ENCODE measurements at regions not wholly inside any gene's neighbourhood (a gene's known extent, or its start where the extent isn't known, plus 50 kb on each side); places are given as distances from the start of the nearest gene placed in this dataset.

GRCh38 chr9:515665-516064 lies 301.0 kb downstream of the DOCK8 start:
- DNase-seq (ENCODE audit: low read depth in 1 of 2, low spot score in 2 of 2), result no peak
- H3K4me1 ChIP-seq (replicated peaks), result no peaks in the 10 kb centered on the region
- H3K27ac ChIP-seq, result no peak overlapping the region
- H3K4me3 ChIP-seq, result no peak overlapping the region
- H3K36me3 ChIP-seq, result no peaks in the 10 kb centered on the region
- no peaks in the 10 kb centered on the region for H3K27me3 ChIP-seq (replicated peaks)
- no peaks in the 10 kb centered on the region for H3K9me3 ChIP-seq (replicated peaks)

GRCh38 chr9:517993-518392 lies 303.3 kb downstream of the DOCK8 start:
- no peak overlapping the region for H3K4me3 ChIP-seq
- no peak overlapping the region for H3K27ac ChIP-seq
- no peak for DNase-seq (ENCODE audit: low read depth in 1 of 2, low spot score in 2 of 2)
- no peaks in the 10 kb centered on the region for H3K9me3 ChIP-seq (replicated peaks)
- H3K27me3 ChIP-seq (replicated peaks), result no peaks in the 10 kb centered on the region
- H3K36me3 ChIP-seq, result no peaks in the 10 kb centered on the region
- H3K4me1 ChIP-seq (replicated peaks), result no peaks in the 10 kb centered on the region

DNA sequence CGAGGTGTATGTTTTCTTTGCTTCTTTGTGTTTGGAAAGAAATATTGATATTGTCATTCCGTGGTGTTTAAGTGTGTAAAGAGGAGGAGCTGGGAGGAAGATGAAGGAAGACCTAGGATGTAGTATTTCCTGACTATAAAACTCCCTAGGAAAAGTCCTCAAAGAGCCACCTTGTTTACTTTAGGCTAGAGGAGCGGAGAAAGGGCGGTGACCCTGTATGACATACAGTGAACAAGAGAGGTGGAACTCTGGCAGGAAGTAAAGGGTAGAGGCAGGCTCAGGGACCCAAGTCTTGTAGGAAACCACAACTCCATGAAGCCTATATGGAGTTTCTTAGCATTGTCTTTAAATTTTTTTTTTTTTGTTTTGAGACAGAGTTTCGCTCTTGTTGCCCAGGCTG lies 303.9 kb downstream of the DOCK8 start:
- Histone ChIP-seq H3K4me3 (no peak overlapping the region), H3K4me1 (replicated peaks) (no peaks in the 10 kb centered on the region), H3K36me3 (no peaks in the 10 kb centered on the region), H3K27me3 (replicated peaks) (no peaks in the 10 kb centered on the region), H3K9me3 (replicated peaks) (no peaks in the 10 kb centered on the region), H3K27ac (no peak overlapping the region)
- DNase-seq (ENCODE audit: low read depth in 1 of 2, low spot score in 2 of 2), result no peak

- Histone ChIP-seq H3K4me3 (no peak overlapping the region), H3K27ac (no peak overlapping the region), H3K9me3 (replicated peaks) (no peaks in the 10 kb centered on the region), H3K4me1 (replicated peaks) (no peaks in the 10 kb centered on the region), H3K27me3 (replicated peaks) (no peaks in the 10 kb centered on the region), H3K36me3 (no peaks in the 10 kb centered on the region)
- DNase-seq (ENCODE audit: low read depth in 1 of 2, low spot score in 2 of 2), result no peak
Measured at GRCh38 chr9:519579-519978, 304.9 kb downstream of the DOCK8 start.

DNA sequence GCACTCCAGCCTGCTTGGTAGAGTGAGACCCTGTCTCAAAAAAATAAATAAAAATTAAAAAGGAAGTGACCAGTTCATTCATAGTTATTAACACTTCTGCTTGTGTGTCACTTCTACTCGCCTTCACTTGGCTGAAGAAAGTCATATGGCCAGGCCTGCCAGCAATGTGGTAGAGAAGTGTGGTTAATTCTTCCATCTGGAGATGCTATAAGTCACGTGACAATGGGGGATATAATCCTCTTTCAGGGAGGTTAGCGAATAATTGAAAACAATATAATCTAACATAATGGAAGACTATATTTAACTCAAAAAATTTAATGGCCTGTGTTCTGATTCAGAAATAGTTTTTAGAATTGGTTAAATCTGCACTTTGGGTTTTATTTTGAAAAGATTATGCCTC lies 305.6 kb downstream of the DOCK8 start:
- no peak overlapping the region for H3K27ac ChIP-seq
- no peaks in the 10 kb centered on the region for H3K4me1 ChIP-seq (replicated peaks)
- no peaks in the 10 kb centered on the region for H3K9me3 ChIP-seq (replicated peaks)
- H3K4me3 ChIP-seq, result no peak overlapping the region
- no peaks in the 10 kb centered on the region for H3K36me3 ChIP-seq
- no peak for DNase-seq (ENCODE audit: low read depth in 1 of 2, low spot score in 2 of 2)
- no peaks in the 10 kb centered on the region for H3K27me3 ChIP-seq (replicated peaks)

DNA sequence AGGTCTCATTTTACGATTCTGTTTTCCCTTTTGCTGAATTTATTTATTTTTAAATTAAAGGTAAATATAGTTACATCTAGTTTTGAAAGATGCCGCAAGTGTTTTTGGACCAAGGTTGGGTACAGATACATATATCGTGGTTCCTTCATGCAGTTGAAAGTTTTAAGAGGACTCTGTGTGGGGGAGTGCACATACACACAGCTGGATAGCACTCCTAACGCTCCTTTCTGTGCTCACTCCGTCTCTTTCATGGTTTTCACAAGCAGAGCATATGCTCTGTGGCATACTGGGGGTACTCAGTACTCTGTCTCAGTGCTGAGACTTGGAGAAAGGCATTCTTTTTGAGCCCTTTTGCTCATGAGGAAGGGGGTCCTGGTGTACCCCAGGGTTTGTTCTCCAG lies 307.5 kb downstream of the DOCK8 start:
- no peaks in the 10 kb centered on the region for H3K4me1 ChIP-seq (replicated peaks)
- H3K27ac ChIP-seq, result no peak overlapping the region
- no peaks in the 10 kb centered on the region for H3K27me3 ChIP-seq (replicated peaks)
- no peak for DNase-seq (ENCODE audit: low read depth in 1 of 2, low spot score in 2 of 2)
- H3K9me3 ChIP-seq (replicated peaks), result no peaks in the 10 kb centered on the region
- no peak overlapping the region for H3K4me3 ChIP-seq
- H3K36me3 ChIP-seq, result no peaks in the 10 kb centered on the region

GRCh38 chr9:522658-523057 lies 308.0 kb downstream of the DOCK8 start:
- Histone ChIP-seq H3K27ac (no peak overlapping the region), H3K36me3 (no peaks in the 10 kb centered on the region), H3K4me1 (replicated peaks) (no peaks in the 10 kb centered on the region), H3K4me3 (no peak overlapping the region), H3K27me3 (replicated peaks) (no peaks in the 10 kb centered on the region), H3K9me3 (replicated peaks) (no peaks in the 10 kb centered on the region)
- no peak for DNase-seq (ENCODE audit: low read depth in 1 of 2, low spot score in 2 of 2)

- Histone ChIP-seq H3K4me1 (replicated peaks) (no peaks in the 10 kb centered on the region), H3K36me3 (no peaks in the 10 kb centered on the region), H3K27me3 (replicated peaks) (no peaks in the 10 kb centered on the region), H3K4me3 (no peak overlapping the region), H3K27ac (no peak overlapping the region), H3K9me3 (replicated peaks) (no peaks in the 10 kb centered on the region)
- DNase-seq (ENCODE audit: low read depth in 1 of 2, low spot score in 2 of 2), result no peak
Measured at GRCh38 chr9:523444-523843, 308.8 kb downstream of the DOCK8 start.

DNA sequence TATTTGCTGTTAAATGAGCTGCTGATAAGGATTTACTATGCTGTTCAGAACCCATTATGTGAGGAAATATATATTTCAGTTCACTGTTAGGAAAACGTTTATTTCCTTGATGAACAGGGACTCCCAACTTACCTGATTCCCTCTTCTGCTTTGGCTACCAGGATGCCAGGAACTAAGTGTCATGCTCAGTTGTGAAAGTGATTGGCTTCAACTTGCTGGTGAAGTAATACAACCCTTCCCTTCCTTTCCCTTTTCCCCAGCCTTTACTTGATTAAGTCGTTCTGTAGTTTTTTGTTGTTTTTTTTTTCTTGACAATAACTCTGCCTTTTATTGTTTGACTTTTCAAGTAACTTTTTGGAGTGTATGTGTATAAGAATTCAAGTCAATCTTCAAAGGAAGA lies 309.3 kb downstream of the DOCK8 start:
- no peaks in the 10 kb centered on the region for H3K36me3 ChIP-seq
- no peak for DNase-seq (ENCODE audit: low read depth in 1 of 2, low spot score in 2 of 2)
- no peak overlapping the region for H3K27ac ChIP-seq
- no peaks in the 10 kb centered on the region for H3K27me3 ChIP-seq (replicated peaks)
- no peaks in the 10 kb centered on the region for H3K4me1 ChIP-seq (replicated peaks)
- H3K4me3 ChIP-seq, result no peak overlapping the region
- no peaks in the 10 kb centered on the region for H3K9me3 ChIP-seq (replicated peaks)

DNA sequence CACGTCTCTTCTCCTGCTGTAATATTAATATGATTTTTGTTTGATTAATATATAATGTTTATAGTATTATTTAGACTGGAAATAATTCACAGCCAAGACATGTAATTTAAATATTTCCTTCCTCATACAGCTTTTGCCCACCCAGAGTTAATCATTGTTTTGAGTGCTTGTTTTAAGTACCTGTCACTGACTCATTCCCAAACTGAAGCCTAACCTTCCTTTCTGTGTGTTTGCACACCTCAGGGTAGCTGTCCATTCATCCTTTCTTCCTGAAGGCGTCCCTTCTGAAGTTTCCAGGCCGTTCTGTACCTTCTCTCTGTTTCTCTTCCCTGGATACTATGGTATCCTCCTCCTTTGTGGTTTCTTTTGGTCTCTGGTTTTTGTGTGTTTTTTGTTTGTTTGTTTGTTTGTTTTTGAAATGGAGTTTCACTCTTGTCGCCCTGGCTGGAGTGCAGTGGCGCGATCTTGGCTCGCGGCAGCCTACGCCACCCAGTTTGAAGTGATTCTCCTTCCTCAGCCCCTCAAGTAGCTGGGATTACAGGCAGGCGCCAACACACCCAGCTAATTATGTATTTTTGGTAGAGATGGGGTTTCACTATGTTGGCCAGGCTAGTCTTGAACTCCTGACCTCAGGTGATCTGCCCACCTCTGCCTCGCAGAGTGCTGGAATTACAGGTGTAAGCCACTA lies 312.4 kb downstream of the DOCK8 start:
- Histone ChIP-seq H3K4me3 (no peak overlapping the region), H3K4me1 (replicated peaks) (no peaks in the 10 kb centered on the region), H3K27ac (no peak overlapping the region), H3K27me3 (replicated peaks) (no peaks in the 10 kb centered on the region), H3K9me3 (replicated peaks) (no peaks in the 10 kb centered on the region), H3K36me3 (no peaks in the 10 kb centered on the region)
- DNase-seq (ENCODE audit: low read depth in 1 of 2, low spot score in 2 of 2), result no peak

- Histone ChIP-seq H3K27ac (no peak overlapping the region), H3K4me1 (replicated peaks) (no peaks in the 10 kb centered on the region), H3K36me3 (no peaks in the 10 kb centered on the region), H3K27me3 (replicated peaks) (no peaks in the 10 kb centered on the region), H3K9me3 (replicated peaks) (no peaks in the 10 kb centered on the region), H3K4me3 (no peak overlapping the region)
- no peak for DNase-seq (ENCODE audit: low read depth in 1 of 2, low spot score in 2 of 2)
Measured at GRCh38 chr9:529731-530130, 311.8 kb upstream of the DMRT1 start.

- Histone ChIP-seq H3K4me3 (no peak overlapping the region), H3K9me3 (replicated peaks) (no peaks in the 10 kb centered on the region), H3K36me3 (no peaks in the 10 kb centered on the region), H3K27me3 (replicated peaks) (no peaks in the 10 kb centered on the region), H3K4me1 (replicated peaks) (no peaks in the 10 kb centered on the region), H3K27ac (no peak overlapping the region)
- DNase-seq (ENCODE audit: low read depth in 1 of 2, low spot score in 2 of 2), result no peak
Measured at GRCh38 chr9:530681-531080, 310.8 kb upstream of the DMRT1 start.

DNA sequence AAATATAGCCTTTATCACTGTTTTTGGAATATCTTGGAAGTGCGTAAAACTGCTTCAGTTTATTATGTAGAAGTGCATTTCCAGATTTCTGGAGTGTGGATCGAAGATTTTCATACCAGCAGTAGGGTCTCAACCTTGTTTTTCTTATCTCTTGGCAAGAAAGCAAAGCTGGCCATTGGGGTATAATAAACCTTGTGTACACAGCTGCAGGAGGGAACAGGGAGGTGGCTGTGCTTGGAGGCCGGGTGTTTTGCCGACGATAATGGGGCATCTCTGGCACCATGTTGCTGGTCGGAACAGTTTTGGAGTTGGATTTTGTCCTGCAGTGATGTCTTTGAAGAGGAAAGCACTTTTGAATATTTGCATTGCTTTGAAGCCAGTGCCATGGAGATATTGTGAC lies 308.8 kb upstream of the DMRT1 start:
- no peaks in the 10 kb centered on the region for H3K4me1 ChIP-seq (replicated peaks)
- DNase-seq (ENCODE audit: low read depth in 1 of 2, low spot score in 2 of 2), result no peak
- H3K9me3 ChIP-seq (replicated peaks), result no peaks in the 10 kb centered on the region
- no peak overlapping the region for H3K4me3 ChIP-seq
- no peaks in the 10 kb centered on the region for H3K27me3 ChIP-seq (replicated peaks)
- H3K27ac ChIP-seq, result no peak overlapping the region
- H3K36me3 ChIP-seq, result no peaks in the 10 kb centered on the region

- Histone ChIP-seq H3K4me1 (replicated peaks) (no peaks in the 10 kb centered on the region), H3K27ac (no peak overlapping the region), H3K4me3 (no peak overlapping the region), H3K9me3 (replicated peaks) (no peaks in the 10 kb centered on the region), H3K36me3 (no peaks in the 10 kb centered on the region), H3K27me3 (replicated peaks) (no peaks in the 10 kb centered on the region)
- no peak for DNase-seq (ENCODE audit: low read depth in 1 of 2, low spot score in 2 of 2)
Measured at GRCh38 chr9:534886-535285, 306.6 kb upstream of the DMRT1 start.

- Histone ChIP-seq H3K9me3 (replicated peaks) (no peaks in the 10 kb centered on the region), H3K36me3 (no peaks in the 10 kb centered on the region), H3K27me3 (replicated peaks) (no peaks in the 10 kb centered on the region), H3K27ac (no peak overlapping the region), H3K4me1 (replicated peaks) (no peaks in the 10 kb centered on the region), H3K4me3 (no peak overlapping the region)
- DNase-seq (ENCODE audit: low read depth in 1 of 2, low spot score in 2 of 2), result no peak
Measured at GRCh38 chr9:535356-535755, 306.1 kb upstream of the DMRT1 start.
